CD4-positive, CD25-positive, alpha-beta regulatory T cell (primary cell): ENCODE measurements at regions not wholly inside any gene's neighbourhood (a gene's known extent, or its start where the extent isn't known, plus 50 kb on each side); places are given as distances from the start of the nearest gene placed in this dataset.

Experiments
- ATAC-seq, 2 donors: fragments of 150-1000 bp; cut with Tn5 transposase; one replicate each; pipeline ENCODE4 v1.10.0; 2021; ENCODE audit warnings: low read depth in 2 of 2, moderate number of reproducible peaks in 2 of 2, moderate library complexity in 1 of 2
- DNase-seq, 3 donors: peaks; one replicate each; pipeline versions ENCODE4 v3.0.0 to v3.0.0-alpha.2; 2012 to 2022; ENCODE audit warnings: mixed read lengths in 1 of 3
- H3K27ac ChIP-seq: one replicate; pipeline ENCODE4 v1.7.0; 2013; ENCODE audit warnings: mild to moderate bottlenecking, low read length; ENCODE audit not compliant: insufficient read depth, poor library complexity, severe bottlenecking
- H3K27me3 ChIP-seq: one replicate; pipeline ENCODE4 v1.7.0; 2013; ENCODE audit warnings: low read length; ENCODE audit not compliant: control insufficient read depth, insufficient read depth
- H3K36me3 ChIP-seq: one replicate; pipeline ENCODE4 v1.7.0; 2013; ENCODE audit warnings: mild to moderate bottlenecking, low read length, moderate library complexity; ENCODE audit not compliant: control insufficient read depth, insufficient read depth
- H3K4me1 ChIP-seq: 2 replicates; pipeline ENCODE4 v1.7.0; 2013; ENCODE audit warnings: mild to moderate bottlenecking, low read length; ENCODE audit not compliant: insufficient read depth, control insufficient read depth, poor library complexity, severe bottlenecking
- H3K4me3 ChIP-seq: one replicate; pipeline ENCODE4 v1.7.0; 2013; ENCODE audit warnings: low read depth, mild to moderate bottlenecking, low read length, moderate library complexity
- H3K9me3 ChIP-seq, 2 experiments: 1 replicate in 1 of 2; 2 replicates in 1 of 2; pipeline ENCODE4 v1.7.0; 2013; ENCODE audit warnings: low read length in 2 of 2, mild to moderate bottlenecking in 1 of 2, moderate library complexity in 1 of 2; ENCODE audit not compliant: control insufficient read depth in 2 of 2
- H3K27ac Mint-ChIP-seq, 3 donors: one replicate each; pipeline ENCODE4 v1.8.0; 2020 to 2022; ENCODE audit warnings: mild to moderate bottlenecking in 3 of 3, mixed read lengths in 3 of 3, moderate library complexity in 2 of 3
- H3K27me3 Mint-ChIP-seq: one replicate; pipeline ENCODE4 v1.8.0; 2022; ENCODE audit warnings: mild to moderate bottlenecking, mixed read lengths
- H3K36me3 Mint-ChIP-seq: one replicate; pipeline ENCODE4 v1.8.0; 2020; ENCODE audit warnings: mixed read lengths
- H3K4me1 Mint-ChIP-seq, 4 donors: one replicate each; pipeline ENCODE4 v1.8.0; 2020 to 2022; ENCODE audit warnings: mixed read lengths in 4 of 4, mild to moderate bottlenecking in 1 of 4
- H3K4me3 Mint-ChIP-seq, 4 donors: one replicate each; pipeline ENCODE4 v1.8.0; 2020 to 2022; ENCODE audit warnings: mild to moderate bottlenecking in 4 of 4, mixed read lengths in 4 of 4, moderate library complexity in 3 of 4
- H3K9me3 Mint-ChIP-seq, 7 donors: one replicate each; pipeline ENCODE4 v1.8.0; 2020 to 2022; ENCODE audit warnings: mixed read lengths in 7 of 7, mild to moderate bottlenecking in 3 of 7, moderate library complexity in 2 of 7

- Histone ChIP-seq H3K36me3 (no peaks in the 10 kb centered on the region), H3K27ac (no peak overlapping the region), H3K4me1 (no peaks in the 10 kb centered on the region), H3K27me3 (no peaks in the 10 kb centered on the region), H3K4me3 (no peak overlapping the region), H3K9me3 (peaks cover 0 to 5% of the 10 kb centered on the region in 2 experiments)
- ATAC-seq: no peak
- peaks cover 5% of the 10 kb centered on the region for H3K27me3 Mint-ChIP-seq
- no peaks in the 10 kb centered on the region for H3K4me1 Mint-ChIP-seq
- peaks cover 0 to 9% (median 3%) of the 10 kb centered on the region in 7 donors for H3K9me3 Mint-ChIP-seq
- H3K36me3 Mint-ChIP-seq: no peaks in the 10 kb centered on the region
- DNase-seq: no peak
- no peak overlapping the region for H3K4me3 Mint-ChIP-seq
- no peak overlapping the region for H3K27ac Mint-ChIP-seq
Measured at GRCh38 chr2:13597176-13597575, 880.4 kb downstream of the TRIB2 start.

- Histone ChIP-seq H3K27ac (no peak overlapping the region), H3K9me3 (peaks cover 0 to 5% of the 10 kb centered on the region in 2 experiments), H3K4me1 (no peaks in the 10 kb centered on the region), H3K4me3 (no peak overlapping the region), H3K27me3 (no peaks in the 10 kb centered on the region), H3K36me3 (no peaks in the 10 kb centered on the region)
- ATAC-seq (no peak), DNase-seq (no peak)
- no peaks in the 10 kb centered on the region for H3K36me3 Mint-ChIP-seq
- H3K9me3 Mint-ChIP-seq: peaks cover 0 to 4% (median 0%) of the 10 kb centered on the region in 7 donors
- no peaks in the 10 kb centered on the region for H3K27me3 Mint-ChIP-seq
- no peaks in the 10 kb centered on the region for H3K4me1 Mint-ChIP-seq
- H3K27ac Mint-ChIP-seq: no peak overlapping the region
- no peak overlapping the region for H3K4me3 Mint-ChIP-seq
Measured at GRCh38 chr2:13601506-13601905, 884.8 kb downstream of the TRIB2 start.

GRCh38 chr2:13604951-13605661 lies 888.4 kb downstream of the TRIB2 start:
- no peak overlapping the region for H3K4me3 ChIP-seq
- no peak overlapping the region for H3K27ac Mint-ChIP-seq
- DNase-seq: no peak
- no peaks in the 10 kb centered on the region for H3K27me3 Mint-ChIP-seq
- no peak overlapping the region for H3K4me3 Mint-ChIP-seq
- ATAC-seq: no peak
- H3K27ac ChIP-seq: no peak overlapping the region
- H3K27me3 ChIP-seq: no peaks in the 10 kb centered on the region
- H3K9me3 Mint-ChIP-seq: peaks cover 0 to 5% (median 0%) of the 10 kb centered on the region in 7 donors
- no peaks in the 10 kb centered on the region for H3K4me1 ChIP-seq
- H3K4me1 Mint-ChIP-seq: no peaks in the 10 kb centered on the region
- H3K36me3 ChIP-seq: no peaks in the 10 kb centered on the region
- no peaks in the 10 kb centered on the region for H3K9me3 ChIP-seq
- H3K36me3 Mint-ChIP-seq: no peaks in the 10 kb centered on the region

GRCh38 chr2:13607139-13607538 lies 890.4 kb downstream of the TRIB2 start:
- no peak for DNase-seq
- Histone ChIP-seq H3K27me3 (no peaks in the 10 kb centered on the region), H3K27ac (no peak overlapping the region), H3K36me3 (no peaks in the 10 kb centered on the region), H3K4me3 (no peak overlapping the region), H3K4me1 (no peaks in the 10 kb centered on the region), H3K9me3 (peaks cover 0 to 6% of the 10 kb centered on the region in 2 experiments)
- Mint-ChIP-seq H3K36me3 (no peaks in the 10 kb centered on the region), H3K27me3 (no peaks in the 10 kb centered on the region), H3K27ac (no peak overlapping the region), H3K4me3 (no peak overlapping the region), H3K9me3 (peaks cover 0 to 9% (median 3%) of the 10 kb centered on the region in 7 donors), H3K4me1 (no peaks in the 10 kb centered on the region)
- no peak for ATAC-seq

- no peaks in the 10 kb centered on the region for H3K27me3 Mint-ChIP-seq
- no peaks in the 10 kb centered on the region for H3K27me3 ChIP-seq
- H3K4me1 ChIP-seq: no peaks in the 10 kb centered on the region
- no peaks in the 10 kb centered on the region for H3K36me3 Mint-ChIP-seq
- ATAC-seq (no peak), DNase-seq (no peak)
- peaks cover 3 to 6% of the 10 kb centered on the region in 2 experiments for H3K9me3 ChIP-seq
- H3K36me3 ChIP-seq: no peaks in the 10 kb centered on the region
- H3K4me1 Mint-ChIP-seq: no peaks in the 10 kb centered on the region
- H3K27ac ChIP-seq: no peak overlapping the region
- H3K9me3 Mint-ChIP-seq: peaks cover 0 to 14% (median 7%) of the 10 kb centered on the region in 7 donors
- H3K4me3 Mint-ChIP-seq: no peak overlapping the region
- no peak overlapping the region for H3K27ac Mint-ChIP-seq
- H3K4me3 ChIP-seq: no peak overlapping the region
Measured at GRCh38 chr2:13611939-13612338, 895.2 kb downstream of the TRIB2 start.

GRCh38 chr2:13616059-13616458 lies 899.3 kb downstream of the TRIB2 start:
- Mint-ChIP-seq H3K9me3 (peaks cover 0 to 23% (median 11%) of the 10 kb centered on the region in 7 donors), H3K27me3 (no peaks in the 10 kb centered on the region), H3K27ac (no peak overlapping the region), H3K4me1 (no peaks in the 10 kb centered on the region), H3K36me3 (peaks cover 3% of the 10 kb centered on the region), H3K4me3 (no peak overlapping the region)
- DNase-seq: no peak
- Histone ChIP-seq H3K4me3 (no peak overlapping the region), H3K36me3 (no peaks in the 10 kb centered on the region), H3K27me3 (no peaks in the 10 kb centered on the region), H3K27ac (no peak overlapping the region), H3K4me1 (no peaks in the 10 kb centered on the region), H3K9me3 (peaks cover 6 to 7% of the 10 kb centered on the region in 2 experiments)
- no peak for ATAC-seq

GRCh38 chr2:13616616-13617015 lies 899.9 kb downstream of the TRIB2 start:
- Mint-ChIP-seq H3K4me1 (no peaks in the 10 kb centered on the region), H3K27ac (no peak overlapping the region), H3K27me3 (no peaks in the 10 kb centered on the region), H3K9me3 (peaks cover 0 to 28% (median 11%) of the 10 kb centered on the region in 7 donors), H3K36me3 (peaks cover 3% of the 10 kb centered on the region), H3K4me3 (no peak overlapping the region)
- Histone ChIP-seq H3K9me3 (peaks cover 4 to 7% of the 10 kb centered on the region in 2 experiments), H3K27ac (no peak overlapping the region), H3K4me3 (no peak overlapping the region), H3K27me3 (no peaks in the 10 kb centered on the region), H3K4me1 (no peaks in the 10 kb centered on the region), H3K36me3 (no peaks in the 10 kb centered on the region)
- ATAC-seq: no peak
- DNase-seq: no peak

- no peaks in the 10 kb centered on the region for H3K36me3 ChIP-seq
Measured at GRCh38 chr2:13628122-13628521, 911.4 kb downstream of the TRIB2 start.

More at GRCh38 chr2:13628122-13628521, 911.4 kb downstream of the TRIB2 start:
- DNase-seq: no peak
- Mint-ChIP-seq H3K36me3 (no peaks in the 10 kb centered on the region), H3K27me3 (no peaks in the 10 kb centered on the region), H3K4me3 (no peak overlapping the region), H3K9me3 (peaks cover 0 to 9% (median 4%) of the 10 kb centered on the region in 7 donors), H3K4me1 (no peaks in the 10 kb centered on the region), H3K27ac (no peak overlapping the region)
- no peak overlapping the region for H3K4me3 ChIP-seq
- no peaks in the 10 kb centered on the region for H3K9me3 ChIP-seq
- ATAC-seq: no peak
- H3K27me3 ChIP-seq: no peaks in the 10 kb centered on the region
- no peak overlapping the region for H3K27ac ChIP-seq
- no peaks in the 10 kb centered on the region for H3K4me1 ChIP-seq
